Suppressor macrophage treated with lipopolysaccharide for 4 hours (primary cell): ENCODE measurements at regions not wholly inside any gene's neighbourhood (a gene's known extent, or its start where the extent isn't known, plus 50 kb on each side); places are given as distances from the start of the nearest gene placed in this dataset.

Experiments used
- DNase-seq: peaks from one replicate; pipeline ENCODE4 v3.0.0-alpha.2; 2020

DNA sequence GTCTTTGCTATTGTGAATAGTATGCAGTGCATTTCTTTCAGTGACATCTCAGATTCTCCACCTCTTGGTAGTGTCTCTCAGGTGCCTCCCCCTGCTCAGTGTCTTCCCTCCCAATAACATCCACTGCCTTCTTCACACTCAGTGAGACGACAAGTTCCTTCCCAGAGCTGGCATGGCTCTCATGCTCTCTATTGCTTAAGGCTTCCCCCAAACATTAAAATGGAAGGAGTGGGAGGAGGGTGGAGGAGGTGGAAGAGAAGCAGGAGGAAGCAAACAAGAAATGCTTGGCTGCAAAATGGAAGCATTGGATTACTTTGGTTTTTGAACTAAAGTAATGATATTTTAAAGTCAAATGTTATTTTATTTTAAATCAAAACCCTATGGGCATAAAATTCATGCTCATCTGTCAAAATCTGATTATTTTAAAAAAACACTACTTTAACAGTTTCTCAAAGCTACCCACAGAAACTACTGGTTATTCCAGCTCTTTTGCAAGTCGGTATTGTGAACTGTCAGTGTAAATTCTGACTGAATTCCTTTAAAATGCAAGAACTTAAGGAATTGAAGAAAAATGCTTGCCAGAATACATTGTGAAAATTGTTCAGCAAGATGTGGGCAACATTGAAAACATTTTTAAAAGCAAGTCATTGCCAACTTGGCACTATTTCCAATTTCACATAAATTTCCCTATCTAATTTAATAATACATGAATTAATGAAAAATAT is 727.6 kb upstream of the ARGLU1 start:
- no peak for DNase-seq

DNA sequence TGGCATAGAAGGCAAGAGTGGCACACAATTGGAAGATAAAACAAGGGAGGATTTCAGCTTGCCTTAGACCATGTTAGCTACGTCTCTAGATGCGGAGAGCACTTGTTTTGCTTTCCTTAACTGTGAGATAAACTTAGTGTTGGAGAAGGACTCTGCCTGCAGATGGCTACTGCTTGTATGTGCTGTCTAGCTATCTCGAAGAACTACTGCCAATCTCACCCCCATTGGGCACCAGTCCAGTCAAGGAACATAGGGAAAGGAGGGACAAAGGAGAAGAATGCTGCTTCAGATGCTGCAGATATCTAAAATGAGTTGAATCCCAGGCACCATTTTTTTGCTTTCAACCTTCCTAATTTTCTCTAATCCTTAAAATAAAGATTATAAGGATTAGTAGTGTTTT is 726.0 kb upstream of the ARGLU1 start:
- DNase-seq, result no peak

DNA sequence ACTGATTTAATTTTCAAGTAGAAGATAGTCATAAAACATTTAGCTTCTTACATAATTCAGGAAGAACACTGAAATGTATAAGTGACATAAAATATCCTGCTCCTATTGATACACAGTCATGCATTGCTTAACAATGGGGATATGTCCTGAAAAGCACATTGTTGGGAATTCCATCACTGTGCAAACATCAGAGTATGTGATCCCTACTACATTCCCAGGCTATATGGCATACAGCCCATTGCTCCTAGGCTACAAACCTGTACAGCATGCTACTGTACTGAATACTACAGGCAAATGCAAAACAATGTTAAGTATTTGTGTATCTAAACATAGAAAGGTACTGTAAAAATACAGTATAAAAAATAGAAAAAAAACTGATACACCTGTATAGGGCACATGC is 723.9 kb upstream of the ARGLU1 start:
- no peak for DNase-seq

GRCh38 chr13:107289540-107289939 is 721.6 kb upstream of the ARGLU1 start:
- no peak for DNase-seq

- DNase-seq, result no peak
These were observed 716.2 kb upstream of the ARGLU1 start for GRCh38 chr13:107284173-107284572.

GRCh38 chr13:107277911-107278310 is 710.0 kb upstream of the ARGLU1 start:
- no peak for DNase-seq

GRCh38 chr13:107276936-107277335 is 709.0 kb upstream of the ARGLU1 start:
- DNase-seq, result no peak

- no peak for DNase-seq
These were observed 708.1 kb upstream of the ARGLU1 start for GRCh38 chr13:107275945-107276614.

GRCh38 chr13:107275312-107275711 is 707.4 kb upstream of the ARGLU1 start:
- DNase-seq, result no peak

- no peak for DNase-seq
These were observed 703.3 kb upstream of the ARGLU1 start for GRCh38 chr13:107271227-107271626.

- DNase-seq, result no peak
These were observed 698.7 kb upstream of the ARGLU1 start for GRCh38 chr13:107266657-107267056.

DNA sequence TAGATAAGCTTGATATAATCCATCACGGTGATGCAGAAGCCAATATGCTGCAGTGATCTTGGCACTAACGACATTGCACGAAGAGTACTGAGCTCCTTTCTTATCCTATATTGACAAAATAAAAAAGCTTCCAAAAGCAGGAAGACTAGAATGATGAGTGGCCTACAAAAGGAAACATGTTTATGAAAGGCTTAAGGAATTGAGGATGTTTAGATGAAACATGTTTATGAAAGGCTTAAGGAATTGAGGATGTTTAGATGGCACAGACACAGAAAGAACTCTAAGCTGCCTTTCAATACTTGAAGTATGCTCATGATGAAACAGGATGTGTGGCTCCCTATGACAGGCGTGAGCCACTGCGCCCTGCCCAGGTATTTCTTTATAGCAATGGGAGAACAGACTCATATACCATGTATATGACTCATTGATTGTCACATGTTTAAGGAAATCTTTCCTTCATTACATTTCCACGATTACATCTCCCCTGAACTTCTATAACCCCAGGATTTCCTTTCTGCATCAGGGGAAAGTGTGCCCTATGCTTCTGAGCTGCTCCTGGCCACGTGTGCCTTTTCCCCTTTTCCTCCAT is 690.8 kb upstream of the ARGLU1 start:
- no peak for DNase-seq

- no peak for DNase-seq
These were observed 686.5 kb upstream of the ARGLU1 start for GRCh38 chr13:107254392-107254791.

GRCh38 chr13:107252428-107252827 is 684.5 kb upstream of the ARGLU1 start:
- no peak for DNase-seq

GRCh38 chr13:107252021-107252420 is 684.1 kb upstream of the ARGLU1 start:
- DNase-seq, result no peak

- no peak for DNase-seq
These were observed 683.4 kb upstream of the ARGLU1 start for GRCh38 chr13:107251341-107251740.

DNA sequence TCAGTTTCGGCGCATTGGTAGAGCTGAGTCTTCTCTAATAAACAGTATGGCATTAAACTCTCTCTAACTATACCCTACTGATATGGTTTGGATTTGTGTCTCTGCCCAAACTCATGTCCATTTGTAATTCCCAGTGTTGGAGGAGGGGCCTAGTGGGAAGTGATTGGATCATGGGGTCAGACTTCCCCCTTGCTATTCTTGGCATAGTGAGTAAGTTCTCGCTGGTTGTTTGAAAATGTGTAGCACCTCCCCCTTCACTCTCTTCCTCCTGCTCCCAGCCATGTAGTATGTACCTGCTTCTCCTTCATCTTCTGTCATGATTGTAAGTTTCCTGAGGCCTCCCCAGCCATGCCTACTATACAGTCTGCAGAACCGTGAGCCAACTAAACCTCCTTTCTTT is 682.7 kb upstream of the ARGLU1 start:
- DNase-seq, result no peak

DNA sequence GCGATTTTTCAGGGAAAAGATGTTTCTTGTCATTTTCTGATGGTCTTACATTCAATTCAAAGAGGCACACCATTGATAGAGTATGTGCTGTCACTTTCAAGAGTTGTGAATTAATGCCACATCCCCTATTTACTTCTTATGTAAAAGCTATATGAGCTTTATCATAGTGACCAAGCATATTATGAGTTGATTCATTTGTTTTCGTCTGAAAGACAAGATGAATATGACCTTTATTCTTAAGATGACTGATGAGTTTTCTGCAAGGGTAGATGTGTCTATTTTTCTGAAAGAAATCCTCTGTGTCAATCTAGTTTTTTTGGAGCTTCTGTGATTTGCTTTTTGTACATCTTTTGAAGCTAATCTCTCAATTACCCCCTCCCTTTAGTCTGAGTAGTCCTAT is 676.3 kb upstream of the ARGLU1 start:
- no peak for DNase-seq

DNA sequence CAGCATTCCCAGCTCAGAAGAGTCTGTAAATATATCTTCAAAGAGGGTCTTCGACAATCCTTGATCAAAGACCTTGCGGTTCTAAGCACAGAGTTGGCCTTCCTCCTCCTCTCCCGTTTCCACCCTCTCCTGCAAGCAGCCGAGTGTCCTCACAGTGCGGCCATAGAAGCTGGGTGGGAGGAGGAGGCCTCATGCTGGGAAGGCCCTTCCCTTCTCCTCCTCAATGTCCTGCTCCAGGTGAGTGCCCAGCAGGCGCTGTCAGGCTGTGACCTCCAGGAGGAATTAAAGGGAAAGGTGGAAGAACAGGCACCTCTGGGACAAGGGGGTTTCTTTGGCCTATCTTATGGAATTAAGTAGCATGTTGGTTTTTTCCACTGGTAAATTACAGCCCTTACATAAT is 674.2 kb upstream of the ARGLU1 start:
- DNase-seq, result no peak

DNA sequence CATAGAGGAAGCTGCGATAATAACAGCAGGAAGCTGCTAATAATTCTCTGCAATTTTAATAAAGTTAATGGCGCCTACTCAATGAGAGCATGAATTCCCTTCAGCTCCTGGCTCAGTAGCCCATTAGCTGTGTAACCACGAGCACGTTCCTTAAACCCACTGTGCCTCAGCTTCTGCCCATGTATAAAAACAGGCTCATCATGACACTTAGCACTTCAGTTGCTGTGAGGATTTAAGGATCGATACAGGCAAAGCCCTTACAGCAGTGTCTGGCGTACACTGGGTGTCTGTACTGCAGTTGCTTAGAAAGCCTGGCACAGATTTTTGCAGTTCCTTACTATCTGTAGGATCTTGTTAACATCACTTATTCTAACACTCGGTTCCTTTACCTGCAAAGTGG is 673.4 kb upstream of the ARGLU1 start:
- DNase-seq, result no peak

- DNase-seq, result no peak
These were observed 671.3 kb upstream of the ARGLU1 start for GRCh38 chr13:107239213-107239612.

- DNase-seq, result no peak
These were observed 670.5 kb upstream of the ARGLU1 start for GRCh38 chr13:107238262-107238981.

GRCh38 chr13:107234319-107235073 is 666.6 kb upstream of the ARGLU1 start:
- DNase-seq, result no peak
